ENCODE measurements at regions not wholly inside any gene's neighbourhood (a gene's known extent, or its start where the extent isn't known, plus 50 kb on each side); places are given as distances from the start of the nearest gene placed in this dataset.

- Histone ChIP-seq H3K79me2 (ENCODE audit: low read length) (no peaks in the 10 kb centered on the region), H3K4me3 (ENCODE audit: low read length) (no peak overlapping the region), H3K4me1 (ENCODE audit: low read length) (peaks cover 19% of the 10 kb centered on the region), H3K36me3 (replicated peaks; ENCODE audit: low read depth, low read length) (no peaks in the 10 kb centered on the region), H3K27me3 (ENCODE audit: low read depth, low read length) (peaks cover 86% of the 10 kb centered on the region), H2AFZ (ENCODE audit: low read depth, low read length) (no peak overlapping the region), H4K20me1 (ENCODE audit: insufficient read depth, low read length) (0 out of 2 replicates have a peak, but pooled peaks cover 7% of the 10 kb centered on the region), H3K4me2 (ENCODE audit: low read length) (no peak overlapping the region), H3K9ac (ENCODE audit: low read length) (no peak overlapping the region), H3K27ac (ENCODE audit: low read length) (no peak overlapping the region), H3K9me3 (ENCODE audit: insufficient read depth, low read length) (no peaks in the 10 kb centered on the region)
- no peak for TF ChIP-seq CTCF (IDR thresholded peaks at IDR 0.05; ENCODE audit: low read depth, low read length)
- TF ChIP-seq EZH2phosphoT487 (IDR thresholded peaks at IDR 0.05; ENCODE audit: low read depth) = no peak
Observed at GRCh38 chr3:106185949-106186348, 317.1 kb upstream of the CBLB start.

DNA sequence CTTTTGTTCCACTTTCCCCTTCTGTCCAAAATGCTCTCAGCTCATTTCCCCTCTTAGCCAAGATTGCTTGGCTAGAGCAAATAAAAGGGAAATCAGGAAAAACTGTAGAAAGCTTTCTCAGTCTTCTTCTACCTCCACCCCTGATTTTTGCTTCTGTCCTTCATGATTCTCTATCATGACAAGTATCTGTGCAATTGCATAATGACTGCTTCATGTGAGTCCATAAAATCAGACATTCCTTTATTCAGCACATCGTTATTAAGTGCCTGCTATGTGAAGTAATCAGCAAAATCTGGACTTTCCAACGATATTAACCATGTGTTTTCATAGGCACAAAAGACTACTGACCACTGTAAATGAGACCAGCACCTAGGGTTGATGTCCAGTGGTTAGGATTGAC is 321.5 kb upstream of the CBLB start:
- no peaks in the 10 kb centered on the region for H3K79me2 ChIP-seq (ENCODE audit: low read length)
- H3K27ac ChIP-seq (ENCODE audit: low read length) = no peak overlapping the region
- H3K9me3 ChIP-seq (ENCODE audit: insufficient read depth, low read length) = no peaks in the 10 kb centered on the region
- peaks cover 80% of the 10 kb centered on the region for H3K27me3 ChIP-seq (ENCODE audit: low read depth, low read length)
- no peaks in the 10 kb centered on the region for H4K20me1 ChIP-seq (ENCODE audit: insufficient read depth, low read length)
- no peak overlapping the region for H3K4me3 ChIP-seq (ENCODE audit: low read length)
- no peak for TF ChIP-seq EZH2phosphoT487 (IDR thresholded peaks at IDR 0.05; ENCODE audit: low read depth)
- no peak overlapping the region for H3K9ac ChIP-seq (ENCODE audit: low read length)
- peaks cover 3% of the 10 kb centered on the region for H3K4me1 ChIP-seq (ENCODE audit: low read length)
- H2AFZ ChIP-seq (ENCODE audit: low read depth, low read length) = no peak overlapping the region
- H3K36me3 ChIP-seq (replicated peaks; ENCODE audit: low read depth, low read length) = no peaks in the 10 kb centered on the region
- H3K4me2 ChIP-seq (ENCODE audit: low read length) = no peak overlapping the region

DNA sequence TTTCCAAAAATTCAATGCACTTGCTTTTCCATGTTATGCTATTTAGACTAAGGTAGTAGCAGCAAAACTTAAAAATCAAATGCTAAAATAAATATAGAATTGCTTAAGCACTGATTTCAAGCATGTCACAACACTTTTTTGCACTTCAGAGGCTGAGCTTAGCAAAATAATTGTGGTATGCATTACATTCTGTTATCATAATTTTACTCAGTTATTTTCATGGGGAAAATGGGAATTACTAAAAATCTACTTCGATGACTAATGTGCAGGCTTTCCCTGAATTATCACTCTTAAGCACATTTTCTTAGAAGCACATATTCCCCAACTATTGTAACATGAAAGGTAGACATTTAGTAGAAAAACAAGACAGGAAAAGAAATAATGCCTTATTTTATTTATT is 322.4 kb upstream of the CBLB start:
- no peaks in the 10 kb centered on the region for H3K79me2 ChIP-seq (ENCODE audit: low read length)
- H3K4me2 ChIP-seq (ENCODE audit: low read length) = no peak overlapping the region
- no peak for TF ChIP-seq CTCF (IDR thresholded peaks at IDR 0.05; ENCODE audit: low read depth, low read length)
- TF ChIP-seq EZH2phosphoT487 (IDR thresholded peaks at IDR 0.05; ENCODE audit: low read depth) = no peak
- no peaks in the 10 kb centered on the region for H4K20me1 ChIP-seq (ENCODE audit: insufficient read depth, low read length)
- peaks cover 71% of the 10 kb centered on the region for H3K27me3 ChIP-seq (ENCODE audit: low read depth, low read length)
- H2AFZ ChIP-seq (ENCODE audit: low read depth, low read length) = no peak overlapping the region
- no peak overlapping the region for H3K4me3 ChIP-seq (ENCODE audit: low read length)
- H3K27ac ChIP-seq (ENCODE audit: low read length) = no peak overlapping the region
- H3K36me3 ChIP-seq (replicated peaks; ENCODE audit: low read depth, low read length) = no peaks in the 10 kb centered on the region
- H3K4me1 ChIP-seq (ENCODE audit: low read length) = no peaks in the 10 kb centered on the region
- no peaks in the 10 kb centered on the region for H3K9me3 ChIP-seq (ENCODE audit: insufficient read depth, low read length)
- no peak overlapping the region for H3K9ac ChIP-seq (ENCODE audit: low read length)

DNA sequence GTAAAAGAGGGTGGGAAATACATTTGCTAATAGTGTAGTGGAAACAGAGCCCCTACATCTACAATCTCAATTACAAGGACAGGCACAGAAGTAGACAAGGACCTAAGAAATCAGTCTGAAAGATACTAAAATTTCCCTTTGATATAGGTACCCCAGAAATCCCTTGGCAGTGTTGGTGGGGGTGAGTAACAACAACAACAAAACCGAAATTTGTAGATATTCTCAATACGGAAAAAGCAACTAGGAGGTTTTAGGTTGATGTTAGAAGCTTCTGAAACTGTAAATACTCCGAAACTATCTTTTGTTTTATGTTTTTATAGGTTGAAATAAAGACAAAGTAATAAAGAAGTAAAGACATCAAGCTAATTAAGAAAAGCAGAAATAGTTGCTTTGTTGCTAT is 323.1 kb upstream of the CBLB start:
- no peaks in the 10 kb centered on the region for H3K4me1 ChIP-seq (ENCODE audit: low read length)
- no peak overlapping the region for H3K4me3 ChIP-seq (ENCODE audit: low read length)
- H4K20me1 ChIP-seq (ENCODE audit: insufficient read depth, low read length) = no peaks in the 10 kb centered on the region
- H2AFZ ChIP-seq (ENCODE audit: low read depth, low read length) = no peak overlapping the region
- peaks cover 66% of the 10 kb centered on the region for H3K27me3 ChIP-seq (ENCODE audit: low read depth, low read length)
- H3K9ac ChIP-seq (ENCODE audit: low read length) = no peak overlapping the region
- no peaks in the 10 kb centered on the region for H3K36me3 ChIP-seq (replicated peaks; ENCODE audit: low read depth, low read length)
- no peak overlapping the region for H3K27ac ChIP-seq (ENCODE audit: low read length)
- TF ChIP-seq EZH2phosphoT487 (IDR thresholded peaks at IDR 0.05; ENCODE audit: low read depth) (no peak), CTCF (IDR thresholded peaks at IDR 0.05; ENCODE audit: low read depth, low read length) (no peak)
- H3K4me2 ChIP-seq (ENCODE audit: low read length) = no peak overlapping the region
- H3K79me2 ChIP-seq (ENCODE audit: low read length) = no peaks in the 10 kb centered on the region
- H3K9me3 ChIP-seq (ENCODE audit: insufficient read depth, low read length) = no peaks in the 10 kb centered on the region

DNA sequence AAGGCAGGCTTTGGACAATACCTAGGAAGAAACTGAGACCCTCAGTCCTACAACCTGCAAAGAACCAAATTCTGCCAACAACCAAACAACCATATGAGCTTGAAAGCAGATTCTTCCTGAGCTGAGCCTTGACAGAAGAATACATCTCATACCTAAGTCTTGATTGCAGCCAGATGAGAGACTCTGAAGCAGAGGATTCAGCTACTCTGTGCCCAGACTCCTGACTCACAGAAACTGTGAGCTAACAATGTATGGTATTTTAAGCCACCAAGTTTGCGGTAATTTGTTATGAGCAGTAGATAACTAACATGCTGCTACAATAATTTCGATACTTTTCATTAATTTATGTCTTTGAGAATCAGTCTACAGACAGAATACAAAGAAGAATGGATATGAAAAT is 325.1 kb upstream of the CBLB start:
- H3K36me3 ChIP-seq (replicated peaks; ENCODE audit: low read depth, low read length) = no peaks in the 10 kb centered on the region

More for the DNA sequence above, 325.1 kb upstream of the CBLB start:
- TF ChIP-seq CTCF (IDR thresholded peaks at IDR 0.05; ENCODE audit: low read depth, low read length) (no peak), EZH2phosphoT487 (IDR thresholded peaks at IDR 0.05; ENCODE audit: low read depth) (no peak)
- H3K27ac ChIP-seq (ENCODE audit: low read length) = no peak overlapping the region
- no peak overlapping the region for H2AFZ ChIP-seq (ENCODE audit: low read depth, low read length)
- no peaks in the 10 kb centered on the region for H3K4me1 ChIP-seq (ENCODE audit: low read length)
- peaks cover 49% of the 10 kb centered on the region for H3K27me3 ChIP-seq (ENCODE audit: low read depth, low read length)
- no peaks in the 10 kb centered on the region for H3K79me2 ChIP-seq (ENCODE audit: low read length)
- no peaks in the 10 kb centered on the region for H3K9me3 ChIP-seq (ENCODE audit: insufficient read depth, low read length)
- H3K9ac ChIP-seq (ENCODE audit: low read length) = no peak overlapping the region
- H4K20me1 ChIP-seq (ENCODE audit: insufficient read depth, low read length) = no peaks in the 10 kb centered on the region
- H3K4me3 ChIP-seq (ENCODE audit: low read length) = no peak overlapping the region
- no peak overlapping the region for H3K4me2 ChIP-seq (ENCODE audit: low read length)
